A204.1 (cell line): ENCODE measurements at regions not wholly inside any gene's neighbourhood (a gene's known extent, or its start where the extent isn't known, plus 50 kb on each side); places are given as distances from the start of the nearest gene placed in this dataset.
"Not testable (repeated sequence)": the region's sequence is repeated elsewhere in the genome, so short reads cannot be mapped to it uniquely, and the experiment has no call there.

Source experiments
- FAIRE-seq: peaks from 2 replicates; lab custom pipeline; 2012; peaks lifted over from hg19 to GRCh38; lab: Jason Lieb, UNC

- FAIRE-seq: no peak
These were observed 324.4 kb downstream of the ZNF674 start for GRCh38 chrX:46220822-46221221.

- FAIRE-seq: no peak
These were observed 326.8 kb downstream of the ZNF674 start for GRCh38 chrX:46218373-46218772.

- no peak for FAIRE-seq
These were observed 328.8 kb downstream of the ZNF674 start for GRCh38 chrX:46216406-46216805.

- FAIRE-seq: no peak
These were observed 334.1 kb downstream of the ZNF674 start for GRCh38 chrX:46211079-46211478.

- FAIRE-seq: no peak
These were observed 335.5 kb downstream of the ZNF674 start for GRCh38 chrX:46209768-46210167.

- no peak for FAIRE-seq
These were observed 336.2 kb downstream of the ZNF674 start for GRCh38 chrX:46209037-46209436.

GRCh38 chrX:46208225-46208854, 336.9 kb downstream of the ZNF674 start:
- no peak for FAIRE-seq

- FAIRE-seq: no peak
These were observed 340.3 kb downstream of the ZNF674 start for GRCh38 chrX:46204721-46205422.

GRCh38 chrX:46202733-46203514, 342.3 kb downstream of the ZNF674 start:
- FAIRE-seq: no peak

GRCh38 chrX:46200413-46200812, 344.8 kb downstream of the ZNF674 start:
- no peak for FAIRE-seq

GRCh38 chrX:46198858-46199257, 346.4 kb downstream of the ZNF674 start:
- no peak for FAIRE-seq

- not testable (repeated sequence) for FAIRE-seq
These were observed 358.5 kb downstream of the ZNF674 start for GRCh38 chrX:46186811-46187106.

GRCh38 chrX:46185923-46186810, 359.1 kb downstream of the ZNF674 start:
- FAIRE-seq: no peak

GRCh38 chrX:46184749-46185148, 360.5 kb downstream of the ZNF674 start:
- no peak for FAIRE-seq

GRCh38 chrX:46180258-46180687, 364.9 kb downstream of the ZNF674 start:
- no peak for FAIRE-seq

GRCh38 chrX:46179748-46180147, 365.5 kb downstream of the ZNF674 start:
- FAIRE-seq: no peak

- FAIRE-seq: no peak
These were observed 366.5 kb downstream of the ZNF674 start for GRCh38 chrX:46178763-46179162.

- no peak for FAIRE-seq
These were observed 372.1 kb downstream of the ZNF674 start for GRCh38 chrX:46173159-46173558.

- not testable (repeated sequence) for FAIRE-seq
These were observed 373.8 kb downstream of the ZNF674 start for GRCh38 chrX:46171457-46171856.

GRCh38 chrX:46169808-46170207, 375.4 kb downstream of the ZNF674 start:
- no peak for FAIRE-seq

- no peak for FAIRE-seq
These were observed 377.0 kb downstream of the ZNF674 start for GRCh38 chrX:46168254-46168653.

- no peak for FAIRE-seq
These were observed 379.4 kb downstream of the ZNF674 start for GRCh38 chrX:46165866-46166265.
